ENCODE measurements at regions not wholly inside any gene's neighbourhood (a gene's known extent, or its start where the extent isn't known, plus 50 kb on each side); places are given as distances from the start of the nearest gene placed in this dataset.

- no peak for TF ChIP-seq SPI1 (IDR thresholded peaks at IDR 0.05; ENCODE audit: low read depth, low read length)
- TF ChIP-seq PAX5 (IDR thresholded peaks at IDR 0.05; ENCODE audit: insufficient read depth, low read length, severe bottlenecking) = no peak
- TF ChIP-seq POU2F2 (IDR thresholded peaks at IDR 0.05; ENCODE audit: low read depth, low read length) = no peak
- TF ChIP-seq POLR2AphosphoS5 (IDR thresholded peaks at IDR 0.05; ENCODE audit: low read depth, low read length) = no peak
- no peak for TF ChIP-seq POLR2A (IDR thresholded peaks at IDR 0.05; ENCODE audit: low read depth, low read length)
- TF ChIP-seq TAF1 (IDR thresholded peaks at IDR 0.05; ENCODE audit: low read depth, low read length) = no peak
- no peak for FAIRE-seq
- no peak for DNase-seq (ENCODE audit: insufficient read length, low spot score)
These were observed 389.6 kb upstream of the USP24 start for GRCh38 chr1:55604749-55605148.

GRCh38 chr1:55604179-55604578 lies 389.0 kb upstream of the USP24 start:
- FAIRE-seq (no peak), DNase-seq (ENCODE audit: insufficient read length, low spot score) (no peak)
- TF ChIP-seq POU2F2 (IDR thresholded peaks at IDR 0.05; ENCODE audit: low read depth, low read length) (no peak), TAF1 (IDR thresholded peaks at IDR 0.05; ENCODE audit: low read depth, low read length) (no peak), POLR2AphosphoS5 (IDR thresholded peaks at IDR 0.05; ENCODE audit: low read depth, low read length) (no peak), POLR2A (IDR thresholded peaks at IDR 0.05; ENCODE audit: low read depth, low read length) (no peak), PAX5 (IDR thresholded peaks at IDR 0.05; ENCODE audit: insufficient read depth, low read length, severe bottlenecking) (no peak), SPI1 (IDR thresholded peaks at IDR 0.05; ENCODE audit: low read depth, low read length) (no peak)

- TF ChIP-seq PAX5 (IDR thresholded peaks at IDR 0.05; ENCODE audit: insufficient read depth, low read length, severe bottlenecking) (no peak), POLR2AphosphoS5 (IDR thresholded peaks at IDR 0.05; ENCODE audit: low read depth, low read length) (no peak), TAF1 (IDR thresholded peaks at IDR 0.05; ENCODE audit: low read depth, low read length) (no peak), POLR2A (IDR thresholded peaks at IDR 0.05; ENCODE audit: low read depth, low read length) (no peak), POU2F2 (IDR thresholded peaks at IDR 0.05; ENCODE audit: low read depth, low read length) (no peak), SPI1 (IDR thresholded peaks at IDR 0.05; ENCODE audit: low read depth, low read length) (no peak)
- no peak for FAIRE-seq
- no peak for DNase-seq (ENCODE audit: insufficient read length, low spot score)
These were observed 385.1 kb upstream of the USP24 start for GRCh38 chr1:55600242-55600641.

- TF ChIP-seq POLR2A (IDR thresholded peaks at IDR 0.05; ENCODE audit: low read depth, low read length) (no peak), TAF1 (IDR thresholded peaks at IDR 0.05; ENCODE audit: low read depth, low read length) (no peak), PAX5 (IDR thresholded peaks at IDR 0.05; ENCODE audit: insufficient read depth, low read length, severe bottlenecking) (no peak), SPI1 (IDR thresholded peaks at IDR 0.05; ENCODE audit: low read depth, low read length) (no peak), POLR2AphosphoS5 (IDR thresholded peaks at IDR 0.05; ENCODE audit: low read depth, low read length) (no peak), POU2F2 (IDR thresholded peaks at IDR 0.05; ENCODE audit: low read depth, low read length) (no peak)
- FAIRE-seq = no peak
- DNase-seq (ENCODE audit: insufficient read length, low spot score) = no peak
These were observed 382.7 kb upstream of the USP24 start for GRCh38 chr1:55597910-55598309.

- FAIRE-seq = no peak
- DNase-seq (ENCODE audit: insufficient read length, low spot score) = no peak
- TF ChIP-seq POLR2A (IDR thresholded peaks at IDR 0.05; ENCODE audit: low read depth, low read length) = no peak
- no peak for TF ChIP-seq PAX5 (IDR thresholded peaks at IDR 0.05; ENCODE audit: insufficient read depth, low read length, severe bottlenecking)
- TF ChIP-seq SPI1 (IDR thresholded peaks at IDR 0.05; ENCODE audit: low read depth, low read length) = no peak
- TF ChIP-seq TAF1 (IDR thresholded peaks at IDR 0.05; ENCODE audit: low read depth, low read length) = no peak
- TF ChIP-seq POU2F2 (IDR thresholded peaks at IDR 0.05; ENCODE audit: low read depth, low read length) = no peak
- TF ChIP-seq POLR2AphosphoS5 (IDR thresholded peaks at IDR 0.05; ENCODE audit: low read depth, low read length) = no peak
These were observed 379.5 kb upstream of the USP24 start for GRCh38 chr1:55594701-55595100.

- FAIRE-seq = no peak
- TF ChIP-seq POLR2A (IDR thresholded peaks at IDR 0.05; ENCODE audit: low read depth, low read length) (no peak), POLR2AphosphoS5 (IDR thresholded peaks at IDR 0.05; ENCODE audit: low read depth, low read length) (no peak), SPI1 (IDR thresholded peaks at IDR 0.05; ENCODE audit: low read depth, low read length) (no peak), POU2F2 (IDR thresholded peaks at IDR 0.05; ENCODE audit: low read depth, low read length) (no peak)
These were observed 378.1 kb upstream of the USP24 start for GRCh38 chr1:55593298-55593697.

GRCh38 chr1:55592122-55592521 lies 377.0 kb upstream of the USP24 start:
- TF ChIP-seq PAX5 (IDR thresholded peaks at IDR 0.05; ENCODE audit: insufficient read depth, low read length, severe bottlenecking) = no peak
- no peak for TF ChIP-seq POLR2AphosphoS5 (IDR thresholded peaks at IDR 0.05; ENCODE audit: low read depth, low read length)
- no peak for TF ChIP-seq POLR2A (IDR thresholded peaks at IDR 0.05; ENCODE audit: low read depth, low read length)
- TF ChIP-seq SPI1 (IDR thresholded peaks at IDR 0.05; ENCODE audit: low read depth, low read length) = no peak
- TF ChIP-seq TAF1 (IDR thresholded peaks at IDR 0.05; ENCODE audit: low read depth, low read length) = no peak
- TF ChIP-seq POU2F2 (IDR thresholded peaks at IDR 0.05; ENCODE audit: low read depth, low read length) = no peak
- FAIRE-seq (no peak), DNase-seq (ENCODE audit: insufficient read length, low spot score) (no peak)

More at GRCh38 chr1:55593298-55593697, 378.1 kb upstream of the USP24 start:
- DNase-seq (ENCODE audit: insufficient read length, low spot score) = no peak

GRCh38 chr1:55589671-55590297 lies 374.6 kb upstream of the USP24 start:
- DNase-seq (ENCODE audit: insufficient read length, low spot score) (no peak), FAIRE-seq (no peak)
- no peak for TF ChIP-seq SPI1 (IDR thresholded peaks at IDR 0.05; ENCODE audit: low read depth, low read length)
- TF ChIP-seq PAX5 (IDR thresholded peaks at IDR 0.05; ENCODE audit: insufficient read depth, low read length, severe bottlenecking) = no peak
- TF ChIP-seq TAF1 (IDR thresholded peaks at IDR 0.05; ENCODE audit: low read depth, low read length) = no peak
- no peak for TF ChIP-seq POLR2A (IDR thresholded peaks at IDR 0.05; ENCODE audit: low read depth, low read length)
- TF ChIP-seq POLR2AphosphoS5 (IDR thresholded peaks at IDR 0.05; ENCODE audit: low read depth, low read length) = no peak
- no peak for TF ChIP-seq POU2F2 (IDR thresholded peaks at IDR 0.05; ENCODE audit: low read depth, low read length)

- TF ChIP-seq PAX5 (IDR thresholded peaks at IDR 0.05; ENCODE audit: insufficient read depth, low read length, severe bottlenecking) (no peak), POLR2AphosphoS5 (IDR thresholded peaks at IDR 0.05; ENCODE audit: low read depth, low read length) (no peak), SPI1 (IDR thresholded peaks at IDR 0.05; ENCODE audit: low read depth, low read length) (no peak), TAF1 (IDR thresholded peaks at IDR 0.05; ENCODE audit: low read depth, low read length) (no peak)
- FAIRE-seq = no peak
These were observed 373.1 kb upstream of the USP24 start for GRCh38 chr1:55588309-55588708.

GRCh38 chr1:55586771-55587170 lies 371.6 kb upstream of the USP24 start:
- no peak for FAIRE-seq
- no peak for TF ChIP-seq PAX5 (IDR thresholded peaks at IDR 0.05; ENCODE audit: insufficient read depth, low read length, severe bottlenecking)
- DNase-seq (ENCODE audit: insufficient read length, low spot score) = no peak

More at GRCh38 chr1:55588309-55588708, 373.1 kb upstream of the USP24 start:
- no peak for DNase-seq (ENCODE audit: insufficient read length, low spot score)
